ENCODE measurements at regions not wholly inside any gene's neighbourhood (a gene's known extent, or its start where the extent isn't known, plus 50 kb on each side); places are given as distances from the start of the nearest gene placed in this dataset.

- H3K79me2 ChIP-seq (ENCODE audit: insufficient read depth, low read length), result no peaks in the 10 kb centered on the region
- no peak for DNase-seq (ENCODE audit: insufficient read length, low spot score, missing footprints)
- H3K36me3 ChIP-seq (ENCODE audit: insufficient read depth, low read length), result no peaks in the 10 kb centered on the region
- no peaks in the 10 kb centered on the region for H3K27me3 ChIP-seq (ENCODE audit: insufficient read depth, low read length)
- TF ChIP-seq CTCF (IDR thresholded peaks at IDR 0.05; ENCODE audit: extremely low read depth, low read depth, low read length), result no peak
- H3K4me2 ChIP-seq (ENCODE audit: insufficient read depth, low read length), result no peak overlapping the region
- no peaks in the 10 kb centered on the region for H3K9me3 ChIP-seq (ENCODE audit: low read depth, low read length)
- no peak overlapping the region for H2AFZ ChIP-seq (ENCODE audit: low read length)
- no peak overlapping the region for H3K4me3 ChIP-seq (ENCODE audit: insufficient read depth, low read length)
- no peak overlapping the region for H3K27ac ChIP-seq (ENCODE audit: low read depth, low read length)
- H4K20me1 ChIP-seq (ENCODE audit: insufficient read depth, low read length), result no peaks in the 10 kb centered on the region
- H3K4me1 ChIP-seq (ENCODE audit: insufficient read depth, low read length), result no peaks in the 10 kb centered on the region
Measured at GRCh38 chr1:96329121-96329520, 392.5 kb upstream of the PTBP2 start.

GRCh38 chr1:96331596-96331995 lies 390.0 kb upstream of the PTBP2 start:
- no peak for DNase-seq (ENCODE audit: insufficient read length, low spot score, missing footprints)
- TF ChIP-seq CTCF (IDR thresholded peaks at IDR 0.05; ENCODE audit: extremely low read depth, low read depth, low read length), result no peak
- no peaks in the 10 kb centered on the region for H3K9me3 ChIP-seq (ENCODE audit: low read depth, low read length)
- H3K27me3 ChIP-seq (ENCODE audit: insufficient read depth, low read length), result no peaks in the 10 kb centered on the region
- H4K20me1 ChIP-seq (ENCODE audit: insufficient read depth, low read length), result no peaks in the 10 kb centered on the region
- H3K27ac ChIP-seq (ENCODE audit: low read depth, low read length), result no peak overlapping the region
- H3K4me1 ChIP-seq (ENCODE audit: insufficient read depth, low read length), result no peaks in the 10 kb centered on the region
- H3K4me2 ChIP-seq (ENCODE audit: insufficient read depth, low read length), result no peak overlapping the region
- no peak overlapping the region for H2AFZ ChIP-seq (ENCODE audit: low read length)
- no peaks in the 10 kb centered on the region for H3K79me2 ChIP-seq (ENCODE audit: insufficient read depth, low read length)
- no peak overlapping the region for H3K4me3 ChIP-seq (ENCODE audit: insufficient read depth, low read length)
- H3K36me3 ChIP-seq (ENCODE audit: insufficient read depth, low read length), result no peaks in the 10 kb centered on the region

GRCh38 chr1:96333522-96334235 lies 387.9 kb upstream of the PTBP2 start:
- Histone ChIP-seq H4K20me1 (ENCODE audit: insufficient read depth, low read length) (no peaks in the 10 kb centered on the region), H3K27me3 (ENCODE audit: insufficient read depth, low read length) (no peaks in the 10 kb centered on the region), H3K9me3 (ENCODE audit: low read depth, low read length) (no peaks in the 10 kb centered on the region), H3K36me3 (ENCODE audit: insufficient read depth, low read length) (no peaks in the 10 kb centered on the region), H3K4me1 (ENCODE audit: insufficient read depth, low read length) (no peaks in the 10 kb centered on the region), H3K27ac (ENCODE audit: low read depth, low read length) (no peak overlapping the region), H3K79me2 (ENCODE audit: insufficient read depth, low read length) (no peaks in the 10 kb centered on the region), H2AFZ (ENCODE audit: low read length) (no peak overlapping the region), H3K4me3 (ENCODE audit: insufficient read depth, low read length) (no peak overlapping the region), H3K4me2 (ENCODE audit: insufficient read depth, low read length) (no peak overlapping the region)
- no peak for DNase-seq (ENCODE audit: insufficient read length, low spot score, missing footprints)
- no peak for TF ChIP-seq CTCF (IDR thresholded peaks at IDR 0.05; ENCODE audit: extremely low read depth, low read depth, low read length)

GRCh38 chr1:96334236-96334557 lies 387.4 kb upstream of the PTBP2 start:
- H3K4me2 ChIP-seq (ENCODE audit: insufficient read depth, low read length), result no peak overlapping the region
- H3K79me2 ChIP-seq (ENCODE audit: insufficient read depth, low read length), result no peaks in the 10 kb centered on the region
- no peak overlapping the region for H3K27ac ChIP-seq (ENCODE audit: low read depth, low read length)
- H3K4me1 ChIP-seq (ENCODE audit: insufficient read depth, low read length), result no peaks in the 10 kb centered on the region
- H4K20me1 ChIP-seq (ENCODE audit: insufficient read depth, low read length), result no peaks in the 10 kb centered on the region
- no peak for TF ChIP-seq CTCF (IDR thresholded peaks at IDR 0.05; ENCODE audit: extremely low read depth, low read depth, low read length)
- DNase-seq (ENCODE audit: insufficient read length, low spot score, missing footprints), result no peak
- H3K27me3 ChIP-seq (ENCODE audit: insufficient read depth, low read length), result no peaks in the 10 kb centered on the region
- no peak overlapping the region for H3K4me3 ChIP-seq (ENCODE audit: insufficient read depth, low read length)
- no peaks in the 10 kb centered on the region for H3K9me3 ChIP-seq (ENCODE audit: low read depth, low read length)
- no peaks in the 10 kb centered on the region for H3K36me3 ChIP-seq (ENCODE audit: insufficient read depth, low read length)
- no peak overlapping the region for H2AFZ ChIP-seq (ENCODE audit: low read length)
